ENCODE measurements at regions not wholly inside any gene's neighbourhood (a gene's known extent, or its start where the extent isn't known, plus 50 kb on each side); places are given as distances from the start of the nearest gene placed in this dataset.
"Not testable (repeated sequence)": the region's sequence is repeated elsewhere in the genome, so short reads cannot be mapped to it uniquely, and the experiment has no call there.

DNA sequence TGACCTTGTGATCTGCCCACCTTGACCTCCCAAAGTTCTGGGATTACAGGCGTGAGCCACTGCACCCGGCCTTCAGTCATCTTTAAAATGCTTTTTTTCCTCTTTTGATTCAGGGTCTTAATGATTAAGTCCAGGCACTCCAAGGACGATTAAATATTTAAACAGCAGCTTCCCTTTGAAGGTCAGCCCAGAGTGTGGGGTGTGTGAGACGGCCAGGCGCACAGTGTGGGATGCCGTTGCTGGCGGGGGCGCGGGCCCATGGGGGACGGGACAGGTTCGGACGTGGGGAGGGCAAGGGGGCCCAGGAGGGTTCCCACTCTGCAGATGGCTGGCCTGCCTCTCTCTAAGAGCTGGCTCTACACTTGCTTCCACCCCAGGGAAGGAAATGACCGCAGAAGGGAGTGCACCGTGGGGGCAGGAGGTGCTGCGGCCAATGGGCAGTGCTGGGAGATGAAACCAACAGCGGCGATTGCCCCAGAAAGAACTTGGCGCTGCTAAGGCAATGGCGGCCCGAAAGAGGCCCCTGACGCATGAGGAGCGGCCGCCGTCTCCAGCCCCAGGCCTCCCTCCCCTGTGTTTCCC is 4445.7 kb upstream of the TPTE start:
- not testable (repeated sequence) for H3K27ac ChIP-seq (ENCODE audit: low read length)

DNA sequence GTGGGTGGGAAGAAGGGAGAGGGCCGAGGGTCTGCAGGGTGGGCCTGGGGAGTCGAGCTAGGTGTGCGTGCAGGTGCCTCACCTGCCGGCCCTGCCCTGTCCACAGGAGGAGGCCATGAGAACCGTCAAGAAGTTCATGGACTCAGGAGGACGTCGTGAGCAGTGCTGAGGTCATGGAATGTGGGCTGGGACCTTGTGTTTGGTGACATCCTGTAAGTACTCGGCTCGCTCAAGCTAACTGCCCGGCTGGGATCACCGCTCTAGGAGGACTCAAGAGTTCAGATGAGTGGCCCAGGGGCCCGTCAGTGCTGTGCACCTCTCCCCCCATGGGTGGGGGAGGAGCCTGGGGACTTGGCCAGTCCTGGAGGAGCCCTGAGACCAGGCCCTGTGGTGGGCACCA is 4444.0 kb upstream of the TPTE start:
- H2AFZ ChIP-seq (ENCODE audit: low read depth, low read length); H3K27me3 ChIP-seq (ENCODE audit: low read depth, low read length); H3K4me1 ChIP-seq (ENCODE audit: low read length): not testable (repeated sequence)

More for the DNA sequence above, 4445.7 kb upstream of the TPTE start:
- not testable (repeated sequence) for H3K79me2 ChIP-seq (ENCODE audit: low read length); H2AFZ ChIP-seq (ENCODE audit: low read depth, low read length); H3K4me1 ChIP-seq (ENCODE audit: low read length); H3K4me2 ChIP-seq (ENCODE audit: low read length); H3K9ac ChIP-seq (ENCODE audit: low read length); H3K27me3 ChIP-seq (ENCODE audit: low read depth, low read length); H3K4me3 ChIP-seq (ENCODE audit: low read length); H3K9me3 ChIP-seq (ENCODE audit: insufficient read depth, low read length); H4K20me1 ChIP-seq (ENCODE audit: insufficient read depth, low read length); H3K36me3 ChIP-seq (replicated peaks; ENCODE audit: low read depth, low read length)

DNA sequence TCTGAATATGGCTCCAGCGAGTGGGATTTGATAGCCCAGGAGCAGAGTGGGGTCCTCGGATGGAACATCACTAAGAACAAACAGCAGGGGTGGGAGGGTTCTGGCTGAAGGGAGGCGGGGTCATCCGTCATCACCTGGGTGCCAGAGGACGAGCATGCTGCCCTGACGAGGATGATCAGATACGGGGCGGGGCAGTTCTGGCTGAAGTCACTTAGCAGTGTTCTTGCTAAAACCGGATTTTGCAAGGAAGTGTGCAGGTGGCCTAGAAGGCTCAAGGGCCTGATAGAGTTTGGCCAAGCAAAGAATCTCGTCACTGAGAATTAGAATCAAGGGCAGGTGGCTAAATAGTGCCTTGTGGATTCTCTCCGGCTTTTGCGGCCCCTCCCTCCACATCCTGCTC is 4442.5 kb upstream of the TPTE start:
- H3K27ac ChIP-seq (ENCODE audit: low read length); H3K4me2 ChIP-seq (ENCODE audit: low read length); H2AFZ ChIP-seq (ENCODE audit: low read depth, low read length); H3K4me3 ChIP-seq (ENCODE audit: low read length); H3K79me2 ChIP-seq (ENCODE audit: low read length); H3K9ac ChIP-seq (ENCODE audit: low read length); H3K4me1 ChIP-seq (ENCODE audit: low read length); H3K9me3 ChIP-seq (ENCODE audit: insufficient read depth, low read length); H3K36me3 ChIP-seq (replicated peaks; ENCODE audit: low read depth, low read length); H3K27me3 ChIP-seq (ENCODE audit: low read depth, low read length); H4K20me1 ChIP-seq (ENCODE audit: insufficient read depth, low read length): not testable (repeated sequence)

More for the DNA sequence above, 4444.0 kb upstream of the TPTE start:
- H4K20me1 ChIP-seq (ENCODE audit: insufficient read depth, low read length); H3K36me3 ChIP-seq (replicated peaks; ENCODE audit: low read depth, low read length); H3K9me3 ChIP-seq (ENCODE audit: insufficient read depth, low read length); H3K27ac ChIP-seq (ENCODE audit: low read length); H3K79me2 ChIP-seq (ENCODE audit: low read length); H3K9ac ChIP-seq (ENCODE audit: low read length); H3K4me3 ChIP-seq (ENCODE audit: low read length); H3K4me2 ChIP-seq (ENCODE audit: low read length): not testable (repeated sequence)

DNA sequence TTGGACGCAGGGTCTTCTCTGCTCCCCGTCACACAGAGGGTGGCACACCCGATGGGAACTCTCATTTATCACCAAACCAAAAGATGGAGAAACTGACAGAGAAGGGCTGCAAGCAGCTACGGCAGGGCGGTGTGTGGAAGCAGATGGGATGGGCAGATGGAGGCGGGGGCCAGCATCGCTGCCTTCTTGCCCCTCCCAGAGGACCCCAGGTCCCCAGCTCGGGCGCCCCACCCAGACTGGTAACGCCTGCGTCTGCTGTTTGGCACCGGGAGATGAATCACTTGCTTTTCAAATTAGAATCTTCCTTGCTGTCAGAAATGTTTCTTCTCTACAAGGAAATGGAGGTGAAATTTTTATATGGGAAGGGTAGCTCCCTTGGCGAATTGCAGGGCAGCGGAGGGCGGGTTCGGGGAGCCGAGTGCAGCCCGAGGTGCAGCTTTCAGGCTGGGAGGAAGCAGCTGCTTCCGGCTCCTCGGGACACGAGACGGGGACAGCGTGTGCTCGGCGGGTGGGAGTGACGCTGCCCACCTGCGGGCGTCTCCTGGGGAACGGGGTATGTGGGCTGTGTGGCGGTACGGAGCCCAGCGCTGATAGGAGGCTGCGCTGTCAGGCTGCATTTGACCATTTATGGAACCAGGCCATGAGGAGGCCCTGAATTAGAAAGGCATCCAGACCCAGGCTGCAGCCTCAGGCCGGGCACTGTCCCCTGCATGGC is 4440.3 kb upstream of the TPTE start:
- H3K79me2 ChIP-seq (ENCODE audit: low read length); H3K9me3 ChIP-seq (ENCODE audit: insufficient read depth, low read length); H3K27me3 ChIP-seq (ENCODE audit: low read depth, low read length); H3K4me1 ChIP-seq (ENCODE audit: low read length); H3K4me3 ChIP-seq (ENCODE audit: low read length); H3K36me3 ChIP-seq (replicated peaks; ENCODE audit: low read depth, low read length); H3K9ac ChIP-seq (ENCODE audit: low read length); H3K4me2 ChIP-seq (ENCODE audit: low read length); H3K27ac ChIP-seq (ENCODE audit: low read length); H4K20me1 ChIP-seq (ENCODE audit: insufficient read depth, low read length); H2AFZ ChIP-seq (ENCODE audit: low read depth, low read length): not testable (repeated sequence)

- H3K36me3 ChIP-seq (replicated peaks; ENCODE audit: low read depth, low read length); H2AFZ ChIP-seq (ENCODE audit: low read depth, low read length); H3K4me1 ChIP-seq (ENCODE audit: low read length); H3K4me2 ChIP-seq (ENCODE audit: low read length); H3K9ac ChIP-seq (ENCODE audit: low read length); H3K4me3 ChIP-seq (ENCODE audit: low read length); H3K27ac ChIP-seq (ENCODE audit: low read length); H4K20me1 ChIP-seq (ENCODE audit: insufficient read depth, low read length); H3K79me2 ChIP-seq (ENCODE audit: low read length); H3K27me3 ChIP-seq (ENCODE audit: low read depth, low read length); H3K9me3 ChIP-seq (ENCODE audit: insufficient read depth, low read length): not testable (repeated sequence)
These were observed 4439.2 kb upstream of the TPTE start for GRCh38 chr21:6082166-6082565.

- H3K9ac ChIP-seq (ENCODE audit: low read length); H4K20me1 ChIP-seq (ENCODE audit: insufficient read depth, low read length); H3K79me2 ChIP-seq (ENCODE audit: low read length); H3K4me1 ChIP-seq (ENCODE audit: low read length); H3K36me3 ChIP-seq (replicated peaks; ENCODE audit: low read depth, low read length); H3K27ac ChIP-seq (ENCODE audit: low read length); H2AFZ ChIP-seq (ENCODE audit: low read depth, low read length); H3K4me2 ChIP-seq (ENCODE audit: low read length); H3K9me3 ChIP-seq (ENCODE audit: insufficient read depth, low read length); H3K4me3 ChIP-seq (ENCODE audit: low read length); H3K27me3 ChIP-seq (ENCODE audit: low read depth, low read length): not testable (repeated sequence)
These were observed 4437.7 kb upstream of the TPTE start for GRCh38 chr21:6083574-6084120.

- H3K27ac ChIP-seq (ENCODE audit: low read length); H3K27me3 ChIP-seq (ENCODE audit: low read depth, low read length); H2AFZ ChIP-seq (ENCODE audit: low read depth, low read length); H3K9me3 ChIP-seq (ENCODE audit: insufficient read depth, low read length); H3K36me3 ChIP-seq (replicated peaks; ENCODE audit: low read depth, low read length); H3K4me1 ChIP-seq (ENCODE audit: low read length); H3K4me3 ChIP-seq (ENCODE audit: low read length); H3K4me2 ChIP-seq (ENCODE audit: low read length); H4K20me1 ChIP-seq (ENCODE audit: insufficient read depth, low read length); H3K79me2 ChIP-seq (ENCODE audit: low read length); H3K9ac ChIP-seq (ENCODE audit: low read length): not testable (repeated sequence)
These were observed 4435.3 kb upstream of the TPTE start for GRCh38 chr21:6086038-6086437.

GRCh38 chr21:6087579-6088178 is 4433.7 kb upstream of the TPTE start:
- not testable (repeated sequence) for H3K79me2 ChIP-seq (ENCODE audit: low read length); H3K9ac ChIP-seq (ENCODE audit: low read length); H2AFZ ChIP-seq (ENCODE audit: low read depth, low read length); H4K20me1 ChIP-seq (ENCODE audit: insufficient read depth, low read length); H3K27me3 ChIP-seq (ENCODE audit: low read depth, low read length); H3K27ac ChIP-seq (ENCODE audit: low read length); H3K9me3 ChIP-seq (ENCODE audit: insufficient read depth, low read length); H3K4me3 ChIP-seq (ENCODE audit: low read length); H3K4me1 ChIP-seq (ENCODE audit: low read length); H3K4me2 ChIP-seq (ENCODE audit: low read length); H3K36me3 ChIP-seq (replicated peaks; ENCODE audit: low read depth, low read length)

- not testable (repeated sequence) for H3K36me3 ChIP-seq (replicated peaks; ENCODE audit: low read depth, low read length); H3K4me1 ChIP-seq (ENCODE audit: low read length); H4K20me1 ChIP-seq (ENCODE audit: insufficient read depth, low read length)
These were observed 4431.0 kb upstream of the TPTE start for GRCh38 chr21:6090286-6090908.

More at GRCh38 chr21:6090286-6090908, 4431.0 kb upstream of the TPTE start:
- not testable (repeated sequence) for H3K27me3 ChIP-seq (ENCODE audit: low read depth, low read length); H3K4me2 ChIP-seq (ENCODE audit: low read length); H3K9me3 ChIP-seq (ENCODE audit: insufficient read depth, low read length); H3K79me2 ChIP-seq (ENCODE audit: low read length); H2AFZ ChIP-seq (ENCODE audit: low read depth, low read length); H3K4me3 ChIP-seq (ENCODE audit: low read length); H3K27ac ChIP-seq (ENCODE audit: low read length); H3K9ac ChIP-seq (ENCODE audit: low read length)

Measured in OCI-LY3 (cell line).